ENCODE measurements at regions not wholly inside any gene's neighbourhood (a gene's known extent, or its start where the extent isn't known, plus 50 kb on each side); places are given as distances from the start of the nearest gene placed in this dataset.

DNA sequence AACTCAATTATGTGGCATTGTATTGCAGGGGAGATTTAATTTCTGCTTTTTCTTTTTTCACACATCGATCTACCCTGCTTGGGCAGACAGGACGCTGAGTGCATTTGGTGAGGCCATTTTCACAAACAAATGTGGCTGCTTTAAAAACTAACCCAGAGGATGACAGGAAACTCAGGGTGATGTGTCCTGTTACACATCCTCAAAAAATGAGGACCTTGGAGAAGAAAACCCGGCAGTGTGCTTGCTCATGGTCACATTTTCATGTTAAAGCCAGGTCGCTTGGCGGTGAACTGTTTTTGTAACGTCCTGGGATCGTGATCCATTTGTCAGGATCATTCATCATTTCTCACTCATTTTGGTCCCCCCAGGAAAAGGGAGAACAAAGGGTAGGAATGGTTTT is 478.3 kb upstream of the ADAMTS16 start:
- DNase-seq: no peak

DNA sequence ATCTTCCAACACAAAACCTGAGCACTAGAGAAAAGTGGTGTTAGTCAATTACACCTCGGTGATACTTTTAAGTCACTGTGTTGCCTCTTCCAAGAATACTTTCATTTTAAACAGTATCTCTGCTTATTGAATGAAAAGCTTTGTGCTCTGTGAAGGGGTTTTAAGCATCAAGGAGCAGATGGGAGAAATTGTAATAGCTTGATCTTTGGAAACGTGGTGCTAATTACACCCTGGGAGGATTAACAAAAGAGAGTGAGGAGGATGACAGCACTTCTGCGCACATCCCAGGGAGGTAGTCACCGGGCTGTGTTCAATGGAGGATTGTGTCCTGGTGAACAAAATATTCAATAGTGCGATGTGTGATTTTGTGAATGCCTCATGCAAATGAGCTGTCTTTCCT is 477.4 kb upstream of the ADAMTS16 start:
- no peak for DNase-seq

GRCh38 chr5:4665911-4666310 is 474.2 kb upstream of the ADAMTS16 start:
- no peak for DNase-seq

GRCh38 chr5:4674166-4674565 is 466.0 kb upstream of the ADAMTS16 start:
- DNase-seq: peak; percentile 32

DNA sequence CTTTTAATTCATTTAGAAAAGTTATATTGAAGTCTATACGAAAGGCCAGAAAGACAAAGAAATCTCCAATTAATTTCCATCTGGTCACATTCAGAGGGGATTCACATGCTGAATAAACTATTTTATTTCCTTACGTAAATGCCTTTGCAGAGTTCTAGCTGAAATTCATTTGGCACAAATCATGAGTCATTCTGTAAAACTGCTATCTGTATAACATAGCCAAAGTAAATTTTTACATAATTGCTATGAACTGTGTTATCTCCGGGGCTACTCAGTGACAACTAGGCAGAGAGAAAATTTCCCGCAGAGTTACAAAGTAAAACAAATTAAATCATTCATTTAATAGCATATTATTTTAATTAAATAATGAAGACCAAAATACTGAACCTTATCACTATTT is 463.2 kb upstream of the ADAMTS16 start:
- DNase-seq: no peak

DNA sequence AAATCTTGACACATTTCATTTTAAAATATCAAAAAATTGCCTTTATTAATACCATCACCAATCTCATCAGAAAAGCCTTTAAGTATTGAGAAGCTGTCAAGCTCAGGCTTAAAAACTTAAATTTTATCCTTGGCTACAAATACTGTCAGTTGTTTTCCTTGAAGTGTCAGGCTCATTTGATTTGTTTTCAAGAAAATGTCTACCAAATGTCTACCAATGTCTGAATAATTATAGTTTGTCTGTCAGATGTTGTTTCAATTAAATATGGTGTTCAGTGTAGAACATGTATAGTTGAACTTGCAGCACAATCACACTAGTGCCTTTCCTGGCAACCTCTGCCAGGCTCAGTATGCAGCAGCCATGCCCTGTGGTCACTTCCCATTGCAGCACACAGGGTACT is 455.2 kb upstream of the ADAMTS16 start:
- DNase-seq: no peak

DNA sequence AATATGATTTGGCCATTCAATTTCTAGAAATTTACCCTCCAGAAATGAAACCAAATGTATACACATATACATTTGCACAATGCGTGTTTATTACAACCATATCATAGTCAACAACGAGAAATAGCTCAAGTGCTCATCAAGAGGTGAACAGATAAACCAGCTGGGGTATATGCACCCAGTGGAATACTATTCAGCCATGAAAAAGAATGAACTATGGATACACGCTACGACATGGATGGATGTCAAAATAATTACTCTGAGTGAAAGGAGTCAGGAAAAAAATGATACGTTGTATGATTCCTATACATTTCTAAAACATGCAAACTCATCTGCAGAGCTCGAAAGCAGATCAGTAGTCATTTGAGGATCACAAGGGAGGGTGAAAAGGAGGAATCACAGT is 441.5 kb upstream of the ADAMTS16 start:
- no peak for DNase-seq

- DNase-seq: no peak
Observed at GRCh38 chr5:4699592-4699991, 440.5 kb upstream of the ADAMTS16 start.

GRCh38 chr5:4700069-4700468 is 440.1 kb upstream of the ADAMTS16 start:
- DNase-seq: peak; percentile 88

- DNase-seq: peak; percentile 72
Observed at GRCh38 chr5:4700871-4701270, 439.3 kb upstream of the ADAMTS16 start.

DNA sequence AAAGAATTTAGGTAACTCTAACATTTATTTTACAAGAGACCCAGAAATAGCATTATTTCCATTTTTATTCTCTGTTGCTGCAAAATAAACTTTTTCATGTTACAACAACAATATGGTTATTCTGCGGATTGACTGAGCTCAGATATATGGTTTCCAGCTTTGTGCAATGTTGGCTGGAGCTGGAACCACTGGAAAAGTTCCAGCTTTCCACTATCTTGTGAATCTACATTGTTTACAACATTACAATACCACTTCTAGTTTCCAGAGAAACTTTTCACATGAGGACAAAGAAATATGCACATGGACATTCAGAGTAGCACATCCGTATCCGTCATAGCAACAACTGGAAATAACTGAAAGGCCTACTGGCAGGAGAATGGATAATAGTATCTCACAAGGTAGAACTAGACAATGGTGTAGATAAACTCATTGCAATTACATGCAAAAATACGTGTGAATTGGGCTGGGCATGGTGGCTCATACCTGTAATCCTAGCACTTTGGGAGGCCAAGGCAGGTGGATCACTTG is 436.1 kb upstream of the ADAMTS16 start:
- DNase-seq: no peak

DNA sequence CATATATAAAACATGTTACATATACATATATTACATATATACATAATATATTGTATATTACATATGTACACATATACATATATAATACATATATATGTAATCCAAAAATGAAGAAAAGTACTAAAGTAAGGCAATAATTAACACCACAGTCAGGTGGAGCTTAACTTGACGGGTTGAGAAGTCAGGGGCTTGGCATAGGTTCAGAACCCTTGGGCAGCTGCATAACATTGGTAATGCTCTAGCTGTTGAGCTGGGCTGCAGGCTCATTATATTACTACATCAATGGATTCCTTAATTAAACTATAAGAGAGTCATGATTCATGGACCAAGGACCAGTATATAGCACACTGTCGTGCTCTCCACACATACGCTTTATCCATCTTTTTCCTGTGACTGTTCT is 435.2 kb upstream of the ADAMTS16 start:
- no peak for DNase-seq

DNA sequence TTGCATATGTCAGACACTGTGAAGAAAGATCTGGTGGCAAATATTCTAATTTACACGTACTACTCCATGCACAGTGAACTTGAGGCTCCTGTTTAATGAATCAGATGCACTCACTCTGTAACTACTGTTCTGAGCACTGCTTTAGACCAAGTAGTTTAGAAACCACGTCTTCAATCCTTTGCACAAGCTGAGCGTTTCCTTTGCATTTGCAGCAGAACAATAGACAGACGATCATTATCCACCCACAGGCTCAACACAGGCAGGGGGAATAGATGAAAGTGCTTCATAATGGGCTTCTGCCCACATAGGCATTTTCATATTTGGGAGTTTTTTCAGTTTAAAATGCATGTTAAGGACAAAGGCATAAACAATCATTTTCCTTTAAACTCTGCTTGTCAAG is 423.3 kb upstream of the ADAMTS16 start:
- DNase-seq: no peak

DNA sequence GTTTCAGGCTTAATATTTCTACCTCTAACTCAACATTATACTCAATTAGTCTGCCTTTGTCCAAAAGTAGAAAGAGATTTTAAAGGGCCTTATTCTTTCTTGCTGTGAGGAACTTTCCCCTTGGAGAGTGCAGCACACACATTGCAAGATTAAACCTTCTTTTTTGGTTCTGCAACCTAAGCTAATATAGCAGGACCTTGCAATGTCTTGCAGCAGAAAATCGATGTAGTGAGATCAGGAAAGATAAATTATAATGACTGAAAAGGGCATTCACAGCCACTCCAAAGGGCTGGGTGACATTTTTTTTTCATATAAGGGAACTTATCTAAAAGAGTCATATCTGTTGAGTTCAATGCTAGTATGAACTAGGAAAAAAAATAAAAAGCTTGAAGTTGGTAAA is 422.7 kb upstream of the ADAMTS16 start:
- DNase-seq: no peak

- no peak for DNase-seq
Observed at GRCh38 chr5:4720831-4721230, 419.3 kb upstream of the ADAMTS16 start.

DNA sequence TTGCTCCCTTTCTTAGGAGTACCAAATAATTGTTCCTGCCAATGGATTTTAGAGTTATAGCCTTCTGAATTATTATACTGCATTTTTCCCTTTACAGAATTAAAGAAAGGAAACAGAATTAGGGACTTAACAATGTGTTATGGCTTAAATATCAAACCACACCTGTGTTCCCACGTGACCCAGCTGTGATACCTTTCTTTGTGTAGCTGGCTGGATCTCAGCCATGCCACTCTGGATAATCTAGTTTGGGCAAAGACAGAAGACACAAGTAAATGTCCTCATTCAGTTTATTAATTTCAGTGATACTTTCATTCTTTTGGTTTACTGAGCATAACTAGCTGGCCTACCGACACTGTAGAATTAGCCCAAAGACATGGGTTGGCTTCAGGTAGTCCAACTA is 417.2 kb upstream of the ADAMTS16 start:
- DNase-seq: no peak

DNA sequence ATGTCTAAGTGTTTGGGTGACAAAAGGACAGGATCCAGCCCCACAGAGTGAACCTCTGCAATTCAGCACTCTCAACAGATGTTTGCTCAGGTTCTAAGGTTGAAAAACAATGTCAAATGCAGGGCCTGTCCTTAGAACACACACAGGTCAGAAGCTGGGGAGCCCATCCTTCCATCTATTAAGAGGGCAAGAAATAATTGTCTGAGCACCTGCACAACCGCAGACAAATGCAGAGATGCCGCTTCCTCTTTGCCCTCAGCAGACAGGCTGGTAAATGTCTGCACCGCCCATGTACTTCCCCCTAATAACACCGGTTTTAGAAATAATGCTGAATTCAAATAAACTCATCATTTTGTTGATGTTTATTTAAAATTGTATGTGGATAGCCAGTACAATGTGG is 414.5 kb upstream of the ADAMTS16 start:
- no peak for DNase-seq

DNA sequence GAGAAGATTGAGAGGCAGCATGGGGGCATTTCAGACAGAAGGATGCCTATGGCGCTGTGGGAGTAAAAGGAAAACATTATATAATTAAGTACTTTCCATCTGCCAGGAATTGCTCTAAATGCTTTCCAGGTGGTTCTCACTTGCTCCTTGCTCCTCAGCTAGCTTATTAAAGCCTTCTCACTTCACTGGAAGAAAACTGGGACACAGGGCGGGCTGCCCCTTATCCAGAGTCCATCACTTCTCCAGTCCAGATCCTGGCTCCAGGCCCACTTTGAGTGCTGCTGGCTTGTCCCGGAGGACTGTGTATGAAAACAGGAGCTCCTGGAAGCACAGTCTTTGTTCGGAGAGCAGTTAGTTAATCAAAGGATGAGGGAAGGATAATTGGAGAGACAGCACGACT is 409.9 kb upstream of the ADAMTS16 start:
- no peak for DNase-seq

DNA sequence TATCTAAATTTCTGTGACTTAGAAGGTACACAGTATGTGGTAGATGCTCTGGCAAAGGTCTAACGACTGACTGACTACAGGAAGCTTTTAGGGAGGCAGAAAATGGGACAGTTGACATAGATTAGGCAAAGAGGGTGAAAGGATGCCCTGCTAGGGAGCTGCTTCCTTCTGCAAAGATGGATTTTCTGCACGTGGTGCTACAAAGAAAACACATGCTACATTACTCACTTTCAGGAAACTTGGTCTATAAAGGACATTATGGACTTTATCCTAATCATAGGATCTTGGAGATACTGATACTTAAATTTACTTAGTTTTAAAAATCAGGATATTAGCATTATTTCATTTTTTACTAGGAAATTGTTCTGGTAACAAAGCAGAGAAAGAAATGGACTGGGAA is 405.8 kb upstream of the ADAMTS16 start:
- no peak for DNase-seq

- DNase-seq: no peak
Observed at GRCh38 chr5:4735261-4735660, 404.9 kb upstream of the ADAMTS16 start.

GRCh38 chr5:4737868-4738267 is 402.3 kb upstream of the ADAMTS16 start:
- no peak for DNase-seq

GRCh38 chr5:4738298-4738697 is 401.8 kb upstream of the ADAMTS16 start:
- no peak for DNase-seq

DNA sequence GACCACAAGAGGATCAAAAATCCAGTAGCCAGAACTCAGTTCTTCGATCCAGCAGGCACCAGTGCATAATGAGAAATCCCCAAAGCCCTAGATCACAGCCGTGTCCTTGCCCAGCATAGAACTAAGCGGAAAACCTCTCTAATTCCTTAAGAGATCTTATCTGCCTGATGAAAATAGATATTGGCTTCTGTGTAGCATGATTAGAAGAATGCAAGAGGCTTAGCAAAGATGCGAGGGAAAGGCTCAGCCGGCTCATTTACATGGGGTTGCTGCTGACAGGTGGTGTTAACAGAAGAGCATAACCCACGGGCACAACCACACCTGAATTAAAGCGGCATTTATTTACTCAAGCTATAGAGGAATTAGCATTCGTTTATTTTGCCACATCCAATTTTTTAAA is 400.0 kb upstream of the ADAMTS16 start:
- DNase-seq: no peak

GRCh38 chr5:4758550-4758949 is 381.6 kb upstream of the ADAMTS16 start:
- DNase-seq: no peak

GRCh38 chr5:4758996-4759395 is 381.1 kb upstream of the ADAMTS16 start:
- DNase-seq: no peak

- DNase-seq: no peak
Observed at GRCh38 chr5:4762316-4762715, 377.8 kb upstream of the ADAMTS16 start.
